GM19372 (cell line): ENCODE measurements at regions not wholly inside any gene's neighbourhood (a gene's known extent, or its start where the extent isn't known, plus 50 kb on each side); places are given as distances from the start of the nearest gene placed in this dataset.

Experiments
- ATAC-seq: cut with Tn5 transposase; IDR thresholded peaks from one replicate; pipeline ENCODE4 v1.9.1; 2021; ENCODE audit warnings: mild to moderate bottlenecking, low read depth, moderate library complexity; ENCODE audit not compliant: unreplicated experiment

DNA sequence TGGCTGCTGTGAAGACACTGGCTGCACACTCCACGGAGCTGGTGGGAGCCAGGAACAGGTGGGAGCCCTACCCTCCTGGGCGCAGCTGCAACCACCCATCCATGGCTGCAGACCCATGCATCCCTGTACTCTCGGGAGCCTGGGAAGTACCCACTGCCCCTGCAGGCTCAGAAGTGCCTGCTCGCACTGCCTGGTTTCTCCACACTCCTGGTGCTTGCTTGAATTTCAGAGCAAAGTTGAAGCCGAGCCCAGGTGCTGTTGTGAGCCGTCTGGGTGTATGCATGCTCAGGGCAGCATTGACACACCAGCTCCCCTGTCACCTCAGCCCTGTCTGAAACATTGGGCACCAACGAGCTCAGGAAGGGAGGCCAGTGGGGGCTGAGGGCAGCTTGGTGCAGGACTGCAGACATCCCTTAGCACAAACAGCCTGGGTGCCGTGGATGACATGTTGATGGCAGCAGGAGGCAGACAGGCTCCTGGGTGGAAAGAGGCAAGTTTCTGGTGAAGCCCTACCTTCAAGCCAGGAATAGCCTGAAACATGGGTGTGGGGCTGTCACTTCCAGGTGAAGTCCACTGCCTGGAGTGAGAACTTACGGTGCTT, 585.9 kb downstream of the PCDH18 start:
- ATAC-seq, result no peak

DNA sequence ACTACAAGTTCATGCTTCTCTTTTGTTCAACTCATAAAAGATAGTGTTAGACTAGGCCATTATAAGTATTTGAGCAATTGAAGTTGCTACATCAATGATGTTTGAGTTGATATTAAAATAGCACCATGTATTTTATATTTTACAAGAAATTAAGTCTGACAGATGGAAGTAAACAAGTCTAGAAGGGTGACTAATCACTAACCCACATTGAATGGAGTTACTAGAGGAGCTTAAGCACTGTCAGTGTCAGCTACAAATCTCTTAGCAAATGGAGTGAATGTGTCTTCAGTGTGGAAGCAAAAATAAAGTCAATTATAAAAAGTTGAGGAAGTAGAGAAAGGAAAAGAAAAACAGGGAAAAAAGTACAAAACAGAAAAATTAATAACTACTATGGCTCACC, 592.5 kb downstream of the PCDH18 start:
- no peak for ATAC-seq

DNA sequence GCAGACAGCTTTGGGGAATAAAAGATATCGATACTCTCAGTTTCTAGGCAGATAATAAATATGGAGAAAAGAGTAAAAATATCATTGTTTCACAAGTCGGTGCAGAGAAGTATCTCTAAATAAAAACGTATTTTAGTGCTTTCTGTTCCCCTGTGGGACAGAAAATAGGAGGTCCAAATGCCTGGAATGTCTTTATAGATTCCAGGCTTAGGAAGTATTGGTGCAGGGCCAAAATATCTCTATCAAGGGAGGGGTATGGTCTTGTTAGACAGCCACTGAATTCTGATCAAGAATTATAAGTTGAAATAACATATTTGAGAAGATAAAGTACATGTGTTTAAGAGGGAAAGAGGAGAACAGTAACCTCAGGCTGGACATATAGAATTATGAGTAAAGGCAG, 596.4 kb downstream of the PCDH18 start:
- ATAC-seq, result no peak

DNA sequence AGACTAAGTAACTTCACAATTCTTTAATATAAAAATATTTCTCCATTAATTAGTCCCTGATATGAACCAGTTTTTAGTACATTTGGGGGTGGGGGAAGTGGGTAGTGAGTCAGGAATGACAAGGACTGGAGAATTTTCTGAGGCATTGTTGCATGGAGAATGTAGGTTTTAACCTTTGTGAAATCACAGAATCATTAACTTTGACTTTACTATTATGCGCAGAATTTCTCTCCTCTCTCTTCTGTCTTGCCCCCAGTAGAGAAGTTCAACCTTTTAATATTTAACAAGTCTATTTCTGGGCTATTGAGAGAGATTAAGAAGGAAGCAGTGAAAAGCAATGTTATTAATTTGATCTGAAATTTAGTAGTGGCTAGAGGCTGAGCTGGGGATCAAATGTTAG, 597.0 kb downstream of the PCDH18 start:
- no peak for ATAC-seq

DNA sequence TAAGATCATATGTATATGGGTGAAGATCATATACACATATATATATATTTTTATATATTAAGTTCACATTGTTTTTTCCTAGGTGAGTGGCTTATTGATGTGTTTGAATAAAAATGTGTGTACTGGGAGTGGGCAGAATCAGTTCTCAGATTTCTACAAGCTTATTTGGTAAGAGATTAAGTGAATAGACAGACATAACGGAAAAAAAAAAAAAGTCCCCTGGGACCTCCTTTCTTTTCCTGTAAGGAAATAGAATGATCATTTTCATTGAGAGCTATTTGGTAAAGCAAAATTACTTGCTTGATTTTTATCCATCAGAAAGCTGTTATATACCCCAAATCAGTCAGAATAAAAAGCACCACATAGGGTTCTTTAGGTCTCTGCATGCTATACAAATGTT, 597.7 kb downstream of the PCDH18 start:
- no peak for ATAC-seq

DNA sequence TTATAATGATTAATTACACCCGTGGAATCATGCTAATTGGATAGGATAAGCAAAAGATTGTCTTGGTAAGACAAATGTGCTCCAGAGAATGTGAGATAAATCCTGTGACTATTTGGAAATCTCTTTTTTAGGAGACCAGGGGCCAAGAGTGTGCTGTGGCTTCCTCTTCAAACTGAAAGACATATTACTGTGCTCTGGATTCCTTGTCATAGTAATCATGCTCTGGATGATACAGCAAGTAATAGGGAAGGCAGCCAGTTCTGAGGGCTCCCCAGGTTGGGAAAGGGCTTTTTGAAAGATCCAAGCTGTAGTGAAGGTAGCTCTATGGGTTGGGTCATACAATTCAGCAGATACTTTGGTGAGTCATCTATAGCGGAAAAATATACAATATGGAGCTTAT, 600.5 kb downstream of the PCDH18 start:
- ATAC-seq, result no peak

DNA sequence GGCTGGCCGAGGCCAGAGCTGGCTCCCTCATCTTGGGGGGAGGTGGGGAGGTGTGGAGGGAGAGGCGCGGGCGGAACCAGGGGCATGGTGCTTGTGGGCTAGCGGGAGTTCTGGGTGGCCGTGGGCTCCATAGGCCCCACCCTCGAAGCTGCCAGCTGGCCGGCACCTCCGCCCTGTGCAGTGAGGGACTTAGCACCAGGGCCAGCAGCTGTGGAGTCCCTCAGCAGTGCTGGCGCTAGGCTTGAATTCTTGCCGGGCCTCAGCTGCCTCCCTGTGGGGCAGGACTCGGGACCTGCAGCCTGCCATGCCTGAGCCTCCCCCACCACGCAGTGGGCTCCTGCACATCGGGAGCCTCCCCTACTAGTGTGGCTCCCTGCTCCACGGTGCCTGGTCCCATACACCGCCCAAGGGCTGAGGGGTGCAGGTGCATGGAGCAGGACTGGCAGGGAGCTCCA, 603.3 kb downstream of the PCDH18 start:
- no peak for ATAC-seq

DNA sequence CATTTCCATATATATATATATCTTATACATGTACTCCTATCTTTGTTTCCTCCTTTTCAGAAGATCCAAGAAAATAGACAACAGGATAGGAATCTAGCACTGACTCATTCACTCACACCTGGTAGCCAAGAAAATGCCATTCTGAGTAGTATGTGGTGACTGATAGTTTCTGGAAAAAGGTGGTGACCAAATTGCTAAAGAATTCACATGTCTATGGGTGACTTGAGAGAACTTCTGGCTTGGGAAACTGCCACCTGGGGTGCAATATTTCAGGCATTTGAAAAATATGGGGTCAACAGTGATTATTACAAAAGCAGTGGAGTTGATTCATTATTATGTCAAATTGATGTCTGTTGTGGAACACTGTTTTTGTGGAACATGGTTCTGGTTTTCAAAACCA, 605.1 kb downstream of the PCDH18 start:
- no peak for ATAC-seq

DNA sequence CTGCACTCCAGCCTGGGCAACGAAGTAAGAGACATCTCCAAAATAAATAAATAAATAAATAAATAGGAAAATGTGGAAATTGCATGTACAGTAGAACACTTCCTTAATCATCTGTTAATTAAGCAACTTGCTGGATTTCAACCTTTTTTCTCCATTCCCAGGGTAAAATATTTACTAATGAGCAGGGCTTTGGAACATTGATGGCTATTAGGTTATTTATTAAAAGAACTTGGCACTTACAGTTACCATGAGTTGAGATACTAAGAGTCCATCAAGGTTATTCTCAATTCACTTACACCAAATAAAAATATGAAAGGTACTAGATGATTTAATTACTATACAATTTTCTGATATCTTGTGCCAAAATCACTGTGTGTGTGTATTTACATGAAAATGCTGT, 607.1 kb downstream of the PCDH18 start:
- no peak for ATAC-seq

DNA sequence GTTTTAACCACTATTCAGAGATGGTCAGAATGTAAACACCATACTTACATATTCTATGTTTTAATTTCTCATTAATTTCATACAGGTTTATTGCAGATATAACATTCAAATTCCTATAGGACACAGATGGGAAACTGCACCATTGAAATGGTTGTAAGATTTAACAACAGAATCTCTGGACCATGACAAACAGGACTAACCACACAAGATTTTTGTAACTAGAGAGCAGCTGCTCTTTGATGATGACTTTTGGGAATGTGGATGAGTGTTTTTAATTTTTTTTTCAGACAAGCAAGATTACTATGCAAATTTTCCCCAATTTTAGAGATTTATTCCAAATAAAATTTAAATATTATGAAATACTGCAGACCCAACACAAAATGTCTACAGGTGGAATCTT, 610.2 kb downstream of the PCDH18 start:
- ATAC-seq, result no peak

DNA sequence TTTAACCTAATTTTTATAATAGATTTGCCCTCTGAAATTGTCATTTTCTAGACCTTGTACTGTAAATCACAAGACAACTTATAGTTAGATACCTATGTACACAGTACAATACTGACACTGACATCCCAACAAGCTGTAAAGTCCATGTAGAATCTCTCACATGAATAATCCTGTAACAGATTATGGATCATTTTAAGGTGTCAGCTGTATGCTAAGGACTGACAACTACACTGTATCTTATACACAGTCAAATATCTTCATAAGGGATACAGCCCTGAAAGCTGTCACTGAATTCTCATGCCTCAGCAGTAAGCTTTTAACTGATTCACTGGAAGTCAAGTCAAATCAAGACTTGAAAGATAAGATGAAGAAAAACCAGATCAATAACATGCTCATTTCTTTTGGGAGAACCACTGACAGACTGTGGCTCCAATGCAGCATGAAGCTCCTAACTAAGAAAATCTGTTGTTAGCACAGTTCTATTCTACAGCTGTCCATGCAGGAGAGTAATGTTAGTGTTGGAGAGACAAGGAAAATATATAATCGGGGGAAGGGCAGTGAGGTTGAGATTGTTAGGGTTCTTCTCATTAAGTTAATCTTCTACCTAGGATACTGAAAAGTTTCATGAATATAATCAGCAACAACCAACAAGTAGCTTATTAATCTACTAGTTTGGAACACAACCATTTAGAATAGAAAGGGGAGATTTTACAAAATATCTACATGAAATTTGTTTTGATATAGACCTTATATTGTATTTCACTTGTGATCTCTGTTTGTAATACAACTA, 612.0 kb downstream of the PCDH18 start:
- ATAC-seq, result no peak

DNA sequence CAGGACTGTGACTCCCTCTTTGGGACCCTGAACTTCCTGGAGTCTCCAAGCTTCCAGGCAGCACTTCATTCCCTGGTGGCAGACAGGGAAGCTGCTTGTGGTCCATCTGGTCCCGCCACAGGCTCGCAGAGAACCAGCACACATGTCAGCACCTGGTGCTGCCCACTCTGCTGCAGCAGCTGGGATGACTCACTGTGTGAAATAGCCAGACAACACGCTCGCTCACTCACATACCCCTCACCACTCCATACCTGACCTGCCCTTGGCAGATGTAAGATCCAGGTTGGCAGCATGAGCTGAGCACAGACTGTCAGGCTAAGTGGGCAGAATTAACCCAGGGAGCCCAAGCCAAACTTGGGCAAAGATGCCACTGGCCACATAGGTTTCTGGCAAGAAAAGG, 613.5 kb downstream of the PCDH18 start:
- ATAC-seq, result no peak

DNA sequence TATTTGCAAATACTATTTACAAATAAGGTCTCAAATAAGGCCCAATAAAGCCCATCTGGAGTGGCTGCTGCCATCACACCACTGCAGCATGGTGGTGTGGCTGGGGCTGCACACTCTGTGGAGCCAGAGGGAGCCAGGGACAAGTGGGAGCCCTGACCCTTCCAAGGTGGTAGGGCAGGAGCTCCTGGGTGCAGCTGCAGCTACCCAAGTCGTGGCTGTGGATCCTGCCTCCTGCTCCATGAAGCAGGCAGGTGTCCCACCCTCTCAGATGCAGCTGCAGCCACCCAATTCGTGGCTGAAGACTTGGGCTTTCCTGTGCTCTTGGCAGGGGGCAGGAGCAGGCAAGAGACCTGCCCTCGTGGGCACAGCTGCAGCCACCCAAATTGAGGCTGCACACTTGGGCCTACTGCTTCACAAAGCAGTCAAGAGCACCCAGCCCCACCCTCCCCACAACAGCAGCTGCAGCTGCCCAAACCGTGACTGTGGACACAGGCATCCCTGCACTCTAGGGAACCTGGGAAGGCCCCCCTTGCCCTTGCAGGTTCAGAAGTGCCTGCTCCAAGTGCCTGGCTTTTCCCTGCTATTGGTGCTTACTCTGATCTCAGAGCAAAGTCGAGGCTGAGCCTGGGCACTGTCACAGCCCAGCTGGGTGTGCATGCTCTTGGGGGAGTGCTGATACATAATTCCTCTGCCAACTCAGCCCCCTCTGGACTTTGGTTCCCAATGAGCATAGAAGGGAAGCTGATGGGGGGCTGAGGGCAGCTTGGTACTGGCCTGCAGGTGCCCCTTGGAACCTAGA, 614.8 kb downstream of the PCDH18 start:
- no peak for ATAC-seq

DNA sequence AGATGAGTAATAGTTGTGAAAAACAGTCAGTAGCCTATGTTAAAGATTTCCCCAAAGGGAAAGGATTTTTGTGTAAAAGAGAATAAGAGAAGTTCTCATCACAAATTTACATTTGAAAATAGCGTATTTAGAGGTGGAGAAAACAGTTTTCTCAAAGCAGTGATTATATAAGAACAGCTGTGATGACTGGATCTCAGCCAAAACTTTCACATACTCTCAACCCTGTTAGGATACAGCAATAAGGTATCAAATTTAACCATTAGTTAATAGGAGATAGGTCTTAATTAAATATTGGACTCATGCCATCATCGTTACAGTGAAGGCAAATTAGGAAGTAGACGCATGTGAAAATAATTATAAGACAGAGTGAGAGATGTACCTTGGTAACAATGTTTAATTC, 622.7 kb downstream of the PCDH18 start:
- no peak for ATAC-seq

DNA sequence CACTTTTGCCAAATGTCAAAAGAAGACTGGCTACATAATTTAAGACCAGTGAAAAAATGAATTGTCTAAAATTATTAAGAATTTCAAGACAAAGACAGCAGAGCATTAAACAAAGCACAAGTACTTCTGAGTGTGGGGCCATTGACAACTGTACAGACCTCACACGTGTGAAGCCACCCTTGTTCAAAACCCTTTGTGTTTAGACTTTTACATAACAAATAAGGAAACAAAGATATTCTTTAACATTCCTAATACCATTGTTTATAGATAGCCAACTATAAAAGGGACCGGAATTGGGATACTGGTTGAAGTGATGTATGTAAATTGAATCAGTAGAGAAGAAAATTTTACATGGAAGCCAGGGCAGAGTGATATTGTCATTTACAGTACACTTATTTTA, 624.2 kb downstream of the PCDH18 start:
- no peak for ATAC-seq

DNA sequence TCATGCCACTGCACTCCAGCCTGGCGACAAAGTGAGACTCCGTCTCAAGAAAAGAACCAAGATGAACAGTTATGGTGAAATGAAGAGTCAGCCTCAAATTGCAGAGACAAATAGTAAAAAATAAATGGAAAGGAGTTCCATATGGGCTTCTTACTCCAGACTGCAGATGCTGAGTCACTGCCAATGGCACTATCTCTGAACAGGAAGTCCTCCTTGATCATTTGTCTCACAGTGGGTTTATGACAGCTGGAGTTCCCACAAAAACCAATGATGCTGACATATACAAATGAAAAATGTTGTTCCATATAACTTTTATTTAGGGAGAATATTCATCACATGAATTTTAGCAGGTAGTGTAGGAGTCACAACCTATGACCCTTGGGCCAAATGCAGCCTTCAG, 631.6 kb downstream of the PCDH18 start:
- no peak for ATAC-seq

DNA sequence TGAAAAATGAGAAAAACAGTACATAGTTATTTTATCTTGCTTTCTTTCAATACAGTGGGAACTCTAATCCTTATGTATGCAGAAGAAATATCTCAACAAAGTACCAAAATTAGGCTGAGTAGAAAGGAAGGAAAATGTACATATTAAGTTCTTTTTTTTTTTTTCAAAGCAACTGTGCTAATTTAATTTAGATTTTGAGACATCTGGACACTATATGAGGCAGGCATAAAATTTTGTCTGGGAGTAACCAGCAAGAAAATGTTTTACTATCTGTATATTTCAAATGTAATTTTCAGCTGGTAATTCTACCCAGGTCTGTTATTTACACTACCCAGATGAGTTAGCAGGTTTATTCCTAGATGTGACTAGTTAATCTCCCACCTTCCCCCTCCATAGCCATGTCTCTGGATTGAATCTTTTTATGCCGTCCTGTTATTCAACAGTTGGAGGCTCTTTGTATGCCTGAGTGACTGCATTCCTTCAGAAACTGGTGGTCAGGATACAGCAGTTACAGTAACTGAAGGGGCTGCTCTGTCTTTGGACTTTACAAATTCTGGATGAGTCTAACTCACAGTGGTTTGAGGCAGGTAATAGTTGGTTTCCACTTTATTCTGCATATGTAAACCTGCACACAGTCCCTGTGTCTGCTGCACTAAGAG, 633.6 kb downstream of the PCDH18 start:
- ATAC-seq, result no peak

DNA sequence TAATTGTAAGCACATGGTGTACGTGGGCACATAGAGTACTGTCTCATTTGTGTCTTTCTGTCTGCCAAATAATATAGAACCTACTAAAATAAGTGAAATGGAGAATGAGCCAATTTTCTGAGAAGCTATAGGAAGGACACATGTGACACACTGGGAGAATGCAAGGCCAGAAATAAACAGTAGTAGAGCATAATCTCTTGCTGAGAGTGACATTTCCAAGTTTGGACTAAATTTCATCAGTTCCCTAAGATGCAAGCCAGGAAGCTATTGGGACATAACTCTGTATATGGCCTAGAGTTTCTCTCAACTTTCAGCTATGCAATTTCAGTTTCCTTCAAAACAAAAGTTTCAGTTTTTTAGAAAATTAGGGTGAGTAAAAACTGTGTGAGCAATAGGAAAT, 638.7 kb downstream of the PCDH18 start:
- ATAC-seq, result no peak

DNA sequence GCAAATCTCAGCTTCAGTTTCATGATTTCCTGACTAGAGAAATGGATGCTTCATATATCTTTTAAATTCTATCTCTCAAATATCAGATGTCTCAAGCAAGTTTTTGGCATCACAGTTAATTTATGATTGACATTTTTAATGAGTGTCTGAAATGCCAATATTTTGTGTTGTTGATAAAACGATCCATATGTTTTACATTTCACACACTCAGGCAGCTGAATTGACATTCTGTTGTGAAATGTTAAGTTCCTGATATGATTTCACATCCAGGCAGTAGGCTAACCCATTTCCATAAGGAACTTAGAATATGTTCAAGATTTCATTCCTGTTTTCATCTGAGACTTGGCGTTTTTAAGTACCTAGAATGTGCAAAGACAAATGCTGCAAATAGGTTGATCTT, 650.6 kb downstream of the PCDH18 start:
- no peak for ATAC-seq

DNA sequence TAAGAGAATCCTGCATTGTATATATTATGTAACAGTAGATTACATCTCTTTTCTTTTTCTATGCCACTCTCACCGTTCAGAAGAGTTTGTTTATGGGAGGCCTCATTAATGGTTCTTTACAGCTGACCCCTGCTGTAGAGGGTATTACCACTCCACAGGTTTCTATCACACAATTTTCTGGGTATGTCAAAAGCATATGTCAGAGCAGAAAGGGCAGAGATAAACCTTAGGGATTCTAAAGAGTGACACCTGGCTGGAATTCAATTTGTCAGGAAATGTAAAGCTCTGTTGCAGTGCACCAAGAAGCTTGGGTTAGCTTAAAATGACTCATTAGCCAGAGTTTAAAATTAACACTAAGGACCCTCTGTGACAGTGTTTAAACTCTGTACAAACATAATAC, 658.7 kb downstream of the PCDH18 start:
- no peak for ATAC-seq

DNA sequence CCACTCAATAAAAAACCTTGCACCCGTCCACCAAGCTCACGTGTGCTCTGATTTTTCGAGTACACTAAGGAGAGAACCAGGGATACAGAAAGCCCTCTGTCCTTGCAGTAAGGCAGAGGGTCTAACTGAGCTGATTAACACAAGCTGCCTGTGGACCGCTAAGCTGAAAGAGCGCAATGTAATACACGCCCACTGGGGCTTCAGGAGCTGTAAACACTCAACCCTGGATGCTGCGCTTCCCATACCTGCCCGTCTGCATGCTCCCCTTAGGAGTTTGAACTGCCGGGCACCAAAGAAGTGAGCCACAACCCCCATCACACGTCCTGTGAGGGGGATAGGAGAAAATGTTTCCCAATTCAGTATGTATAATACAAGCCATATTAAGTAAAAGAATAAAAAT, 664.8 kb downstream of the PCDH18 start:
- ATAC-seq, result no peak
